K562 (cell line): ENCODE measurements at regions not wholly inside any gene's neighbourhood (a gene's known extent, or its start where the extent isn't known, plus 50 kb on each side); places are given as distances from the start of the nearest gene placed in this dataset.

Source experiments
- KDM1A ChIP-seq, 2 experiments: fragments of 450-650 bp; IDR thresholded peaks; 2 replicates each; pipeline ENCODE4 v1.6.1; 2016; ENCODE audit warnings: mild to moderate bottlenecking in 2 of 2
- MGA ChIP-seq: fragments of 450-650 bp; IDR thresholded peaks from 2 replicates; pipeline ENCODE4 v1.6.1; 2016; ENCODE audit warnings: mild to moderate bottlenecking, moderate library complexity
- MTA3 ChIP-seq: fragments of 450-650 bp; formaldehyde crosslinking; IDR thresholded peaks from 2 replicates; pipeline ENCODE4 v1.6.1; 2017; ENCODE audit warnings: mild to moderate bottlenecking, borderline replicate concordance

- TF ChIP-seq MGA = no peak
- TF ChIP-seq MTA3 = no peak
- TF ChIP-seq KDM1A (IDR thresholded peaks at IDR 0.05) = no peak
Observed at GRCh38 chr5:157993986-157994691, 135.2 kb upstream of the CLINT1 start (continued).
